ENCODE measurements at regions not wholly inside any gene's neighbourhood (a gene's known extent, or its start where the extent isn't known, plus 50 kb on each side); places are given as distances from the start of the nearest gene placed in this dataset.

- TF ChIP-seq CTCF (IDR thresholded peaks at IDR 0.05): no peak
- TF ChIP-seq POLR2A (IDR thresholded peaks at IDR 0.05): no peak
Observed at GRCh38 chr13:59495936-59496512, 667.7 kb downstream of the DIAPH3 start.

Data from heart left ventricle (tissue), 13 donors.